NCI-H187 treated with DMSO at 0.1 percent for 48 hours (cell line): ENCODE measurements at regions not wholly inside any gene's neighbourhood (a gene's known extent, or its start where the extent isn't known, plus 50 kb on each side); places are given as distances from the start of the nearest gene placed in this dataset.
"Not testable (repeated sequence)": the region's sequence is repeated elsewhere in the genome, so short reads cannot be mapped to it uniquely, and the experiment has no call there.

Experiments used
- DNase-seq: peaks from one replicate; lab custom pipeline; 2025; lab: John Stamatoyannopoulos, UW

- no peak for DNase-seq
These were observed 67.8 kb upstream of the PPP2R2D start for GRCh38 chr10:131833013-131833412.

GRCh38 chr10:131833446-131834080 lies 67.2 kb upstream of the PPP2R2D start:
- no peak for DNase-seq

- DNase-seq: no peak
These were observed 66.5 kb upstream of the PPP2R2D start for GRCh38 chr10:131834152-131834810.

- DNase-seq: peak; percentile 18
These were observed 61.7 kb upstream of the PPP2R2D start for GRCh38 chr10:131838966-131839742.

GRCh38 chr10:131839880-131840787 lies 60.7 kb upstream of the PPP2R2D start:
- not testable (repeated sequence) for DNase-seq

- DNase-seq: no peak
These were observed 60.1 kb upstream of the PPP2R2D start for GRCh38 chr10:131840788-131841118.

- no peak for DNase-seq
These were observed 59.6 kb upstream of the PPP2R2D start for GRCh38 chr10:131841131-131841660.

- no peak for DNase-seq
These were observed 59.1 kb upstream of the PPP2R2D start for GRCh38 chr10:131841661-131842139.

- DNase-seq: no peak
These were observed 58.3 kb upstream of the PPP2R2D start for GRCh38 chr10:131842351-131843088.

- DNase-seq: no peak
These were observed 57.7 kb upstream of the PPP2R2D start for GRCh38 chr10:131843089-131843595.

GRCh38 chr10:131843881-131844284 lies 56.9 kb upstream of the PPP2R2D start:
- no peak for DNase-seq

GRCh38 chr10:131844529-131845084 lies 56.2 kb upstream of the PPP2R2D start:
- no peak for DNase-seq

- DNase-seq: no peak
These were observed 55.1 kb upstream of the PPP2R2D start for GRCh38 chr10:131845505-131846239.

GRCh38 chr10:131846240-131847101 lies 54.3 kb upstream of the PPP2R2D start:
- DNase-seq: no peak

- no peak for DNase-seq
These were observed 53.5 kb upstream of the PPP2R2D start for GRCh38 chr10:131847241-131847783.

- DNase-seq: peak; percentile 6
These were observed 52.5 kb upstream of the PPP2R2D start for GRCh38 chr10:131848296-131848695.

- no peak for DNase-seq
These were observed 51.8 kb upstream of the PPP2R2D start for GRCh38 chr10:131848741-131849590.
